Ishikawa (cell line): ENCODE measurements at regions not wholly inside any gene's neighbourhood (a gene's known extent, or its start where the extent isn't known, plus 50 kb on each side); places are given as distances from the start of the nearest gene placed in this dataset.

Experiments used
- CEBPB ChIP-seq: IDR thresholded peaks from 2 replicates; pipeline ENCODE4 v1.6.1; 2012
- CREB1 ChIP-seq: IDR thresholded peaks from 2 replicates; pipeline ENCODE4 v1.6.1; 2012; ENCODE audit warnings: low read depth
- EGR1 ChIP-seq: IDR thresholded peaks from 2 replicates; pipeline ENCODE4 v1.6.1; 2012
- EP300 ChIP-seq: IDR thresholded peaks from 2 replicates; pipeline ENCODE4 v1.6.1; 2012; ENCODE audit warnings: borderline replicate concordance
- FOXM1 ChIP-seq: IDR thresholded peaks from 2 replicates; pipeline ENCODE4 v1.6.1; 2012; ENCODE audit warnings: low read depth, borderline replicate concordance
- NFIC ChIP-seq: IDR thresholded peaks from 2 replicates; pipeline ENCODE4 v1.6.1; 2012
- RAD21 ChIP-seq: IDR thresholded peaks from 2 replicates; pipeline ENCODE4 v1.6.1; 2012; ENCODE audit warnings: low read depth
- TAF1 ChIP-seq: IDR thresholded peaks from 2 replicates; pipeline ENCODE4 v1.6.1; 2012; ENCODE audit warnings: low read depth, mild to moderate bottlenecking
- TCF12 ChIP-seq: IDR thresholded peaks from 2 replicates; pipeline ENCODE4 v1.6.1; 2012; ENCODE audit warnings: low read depth
- TEAD4 ChIP-seq: IDR thresholded peaks from 2 replicates; pipeline ENCODE4 v1.6.1; 2012
- USF1 ChIP-seq: IDR thresholded peaks from 2 replicates; pipeline ENCODE4 v1.6.1; 2012
- YY1 ChIP-seq: IDR thresholded peaks from 2 replicates; pipeline ENCODE4 v1.6.1; 2012; ENCODE audit warnings: low read depth
- ZBTB7A ChIP-seq: IDR thresholded peaks from 2 replicates; pipeline ENCODE4 v1.6.1; 2012; ENCODE audit warnings: low read depth
- TF ChIP-seq, protein P1 (sequence below): IDR thresholded peaks from 2 replicates; pipeline ENCODE4 v1.6.1; 2012; ENCODE audit warnings: low read depth, mild to moderate bottlenecking
- TF ChIP-seq, protein P2 (sequence below): IDR thresholded peaks from 2 replicates; pipeline ENCODE4 v1.6.1; 2012

DNA sequence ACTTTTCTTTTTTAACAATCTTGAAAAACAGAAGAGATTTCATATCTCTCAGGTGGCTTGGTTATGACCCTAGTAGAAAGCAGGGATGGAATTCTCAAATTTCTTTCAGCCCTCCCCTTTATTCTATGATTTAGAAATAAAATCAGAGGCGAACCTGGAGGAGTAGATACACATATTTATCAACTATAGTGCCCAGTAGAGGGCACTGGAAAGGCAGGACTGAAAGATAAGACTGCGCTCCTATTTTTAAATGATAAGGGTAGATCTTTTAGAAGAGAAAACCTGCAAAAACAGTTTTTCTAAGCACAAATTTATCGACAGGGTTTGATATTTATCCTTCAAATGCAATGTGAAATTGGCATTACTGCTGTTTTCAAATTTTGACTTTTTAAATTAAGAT is 1296.6 kb downstream of the EPHA7 start:
- TF ChIP-seq EGR1 (no peak), TCF12 (no peak), CEBPB (no peak), NFIC (no peak), FOXM1 (no peak), RAD21 (peak; percentile 49)
- TF ChIP-seq, protein P1, sequence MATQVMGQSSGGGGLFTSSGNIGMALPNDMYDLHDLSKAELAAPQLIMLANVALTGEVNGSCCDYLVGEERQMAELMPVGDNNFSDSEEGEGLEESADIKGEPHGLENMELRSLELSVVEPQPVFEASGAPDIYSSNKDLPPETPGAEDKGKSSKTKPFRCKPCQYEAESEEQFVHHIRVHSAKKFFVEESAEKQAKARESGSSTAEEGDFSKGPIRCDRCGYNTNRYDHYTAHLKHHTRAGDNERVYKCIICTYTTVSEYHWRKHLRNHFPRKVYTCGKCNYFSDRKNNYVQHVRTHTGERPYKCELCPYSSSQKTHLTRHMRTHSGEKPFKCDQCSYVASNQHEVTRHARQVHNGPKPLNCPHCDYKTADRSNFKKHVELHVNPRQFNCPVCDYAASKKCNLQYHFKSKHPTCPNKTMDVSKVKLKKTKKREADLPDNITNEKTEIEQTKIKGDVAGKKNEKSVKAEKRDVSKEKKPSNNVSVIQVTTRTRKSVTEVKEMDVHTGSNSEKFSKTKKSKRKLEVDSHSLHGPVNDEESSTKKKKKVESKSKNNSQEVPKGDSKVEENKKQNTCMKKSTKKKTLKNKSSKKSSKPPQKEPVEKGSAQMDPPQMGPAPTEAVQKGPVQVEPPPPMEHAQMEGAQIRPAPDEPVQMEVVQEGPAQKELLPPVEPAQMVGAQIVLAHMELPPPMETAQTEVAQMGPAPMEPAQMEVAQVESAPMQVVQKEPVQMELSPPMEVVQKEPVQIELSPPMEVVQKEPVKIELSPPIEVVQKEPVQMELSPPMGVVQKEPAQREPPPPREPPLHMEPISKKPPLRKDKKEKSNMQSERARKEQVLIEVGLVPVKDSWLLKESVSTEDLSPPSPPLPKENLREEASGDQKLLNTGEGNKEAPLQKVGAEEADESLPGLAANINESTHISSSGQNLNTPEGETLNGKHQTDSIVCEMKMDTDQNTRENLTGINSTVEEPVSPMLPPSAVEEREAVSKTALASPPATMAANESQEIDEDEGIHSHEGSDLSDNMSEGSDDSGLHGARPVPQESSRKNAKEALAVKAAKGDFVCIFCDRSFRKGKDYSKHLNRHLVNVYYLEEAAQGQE, result no peak

DNA sequence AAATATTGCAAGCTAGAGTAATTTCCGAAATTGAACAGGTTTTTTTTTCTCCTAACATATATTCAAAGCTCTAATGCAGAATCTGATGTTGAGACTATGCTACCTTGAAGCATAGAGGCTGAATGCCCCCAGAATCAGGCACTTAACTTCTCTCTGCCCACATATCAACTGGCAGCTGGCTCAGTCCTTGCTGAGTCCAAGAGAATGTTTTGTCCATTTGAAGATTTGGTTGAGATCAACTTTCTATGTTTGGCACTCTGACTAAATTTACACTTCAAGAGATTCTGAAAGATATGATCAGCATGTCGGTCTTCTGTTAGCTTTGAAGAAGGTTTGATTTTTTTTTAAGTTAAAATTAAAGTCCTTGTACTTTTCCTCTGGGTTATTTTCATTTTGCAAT is 1298.1 kb downstream of the EPHA7 start:
- no peak for TF ChIP-seq EP300
- TF ChIP-seq, protein P2, sequence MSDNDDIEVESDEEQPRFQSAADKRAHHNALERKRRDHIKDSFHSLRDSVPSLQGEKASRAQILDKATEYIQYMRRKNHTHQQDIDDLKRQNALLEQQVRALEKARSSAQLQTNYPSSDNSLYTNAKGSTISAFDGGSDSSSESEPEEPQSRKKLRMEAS, result no peak
- no peak for TF ChIP-seq RAD21
- no peak for TF ChIP-seq USF1
- no peak for TF ChIP-seq NFIC
- TF ChIP-seq TCF12, result no peak
- no peak for TF ChIP-seq CEBPB
- no peak for TF ChIP-seq TAF1
- TF ChIP-seq ZBTB7A, result no peak
- TF ChIP-seq, protein P1, result no peak
- no peak for TF ChIP-seq FOXM1
- no peak for TF ChIP-seq TEAD4
- no peak for TF ChIP-seq EGR1
- no peak for TF ChIP-seq CREB1
- TF ChIP-seq YY1, result no peak

- TF ChIP-seq, protein P1, result no peak
- no peak for TF ChIP-seq EP300
- TF ChIP-seq NFIC, result no peak
- no peak for TF ChIP-seq CEBPB
- no peak for TF ChIP-seq EGR1
- TF ChIP-seq, protein P2, result no peak
- no peak for TF ChIP-seq CREB1
- no peak for TF ChIP-seq TAF1
- TF ChIP-seq TEAD4, result no peak
- no peak for TF ChIP-seq ZBTB7A
- no peak for TF ChIP-seq TCF12
- no peak for TF ChIP-seq YY1
- TF ChIP-seq USF1, result no peak
- no peak for TF ChIP-seq RAD21
- TF ChIP-seq FOXM1, result no peak
Measured at GRCh38 chr6:92117800-92118199, 1301.6 kb downstream of the EPHA7 start.

DNA sequence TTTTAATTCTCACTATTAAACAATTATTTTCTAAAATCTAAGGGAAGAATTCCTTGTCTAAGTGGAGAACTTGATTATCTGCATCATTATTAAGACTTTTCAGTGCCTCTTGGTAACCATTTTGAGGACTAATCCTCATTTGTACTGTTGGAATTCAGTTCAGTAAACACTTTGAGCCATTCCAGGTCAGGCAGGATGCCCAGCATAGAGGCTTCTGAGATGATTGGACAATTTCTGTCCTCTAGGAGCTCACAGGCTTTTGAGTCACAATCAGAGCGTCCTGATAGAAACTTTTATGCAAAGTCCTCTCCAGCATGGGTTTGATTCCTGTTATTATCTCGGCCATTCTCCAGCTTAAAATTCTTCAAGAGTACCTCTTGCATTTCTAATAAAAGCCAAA is 1304.6 kb downstream of the EPHA7 start:
- TF ChIP-seq EGR1 (no peak), TAF1 (no peak), FOXM1 (no peak), CEBPB (no peak), EP300 (no peak), ZBTB7A (no peak), CREB1 (no peak), NFIC (no peak)
- TF ChIP-seq, protein P1, result no peak
